GM12878 (cell line): ENCODE measurements at regions not wholly inside any gene's neighbourhood (a gene's known extent, or its start where the extent isn't known, plus 50 kb on each side); places are given as distances from the start of the nearest gene placed in this dataset.

Experiments used
- ATAC-seq: fragments of 200-7000 bp; cut with Tn5 transposase; 3 replicates; pipeline ENCODE4 v1.9.1; 2020; ENCODE audit warnings: mild to moderate bottlenecking, moderate library complexity
- BruUV-seq: library from RNA; stranded (reverse); fragments of 400-500 nt; replicated peaks from 2 replicates; lab custom pipeline; 2021; lab: Mats Ljungman, UMichigan
- CTCF ChIA-PET: fragments of 300-600 bp; sonication (Branson Sonifier 250); formaldehyde crosslinking; extraction: SDS; loops from one replicate; lab custom pipeline; 2021; ENCODE audit warnings: inconsistent platforms; lab: Yijun Ruan, JAX
- POLR2A ChIA-PET: fragments of 350-600 bp; formaldehyde crosslinking; extraction: SDS; loops from one replicate; lab custom pipeline; 2021; ENCODE audit warnings: inconsistent platforms; lab: Charles Lee
- RAD21 ChIA-PET: fragments of 300-600 bp; sonication (Branson Sonifier 250); formaldehyde crosslinking; loops from one replicate; lab custom pipeline; 2023; ENCODE audit warnings: antibody characterized with exemption; ENCODE audit not compliant: unreplicated experiment; lab: Charles Lee
- SMC1A ChIA-PET: fragments of 300-600 bp; sonication (Branson Sonifier 250); formaldehyde crosslinking; loops from one replicate; lab custom pipeline; 2023; ENCODE audit not compliant: unreplicated experiment, uncharacterized antibody; lab: Charles Lee
- DNase-seq: peaks from one replicate; pipeline ENCODE4 v3.0.0-alpha.2; 2011; ENCODE audit warnings: low read depth, low spot score
- FAIRE-seq: peaks from 3 replicates; lab custom pipeline; 2011; peaks lifted over from hg19 to GRCh38; lab: Jason Lieb, UNC
- H2AFZ ChIP-seq: 2 replicates; pipeline ENCODE4 v1.6.0; 2011; ENCODE audit warnings: low read depth, low read length, control low read depth; ENCODE audit not compliant: control insufficient read depth
- H3K27ac ChIP-seq: 2 replicates; pipeline ENCODE4 v1.5.1; 2011; ENCODE audit warnings: control low read depth; ENCODE audit not compliant: control insufficient read depth, insufficient read depth
- H3K27me3 ChIP-seq, 2 experiments: replicated peaks in 1 of 2; 2 replicates each; pipeline versions ENCODE4 v1.6.0 to v1.6.1; 2011; ENCODE audit warnings: low read length in 1 of 2; ENCODE audit not compliant: control insufficient read depth in 2 of 2, insufficient read depth in 2 of 2
- H3K36me3 ChIP-seq, 2 experiments: 2 replicates each; pipeline ENCODE4 v1.5.1; 2011; ENCODE audit warnings: low read length in 1 of 2; ENCODE audit not compliant: control insufficient read depth in 2 of 2, insufficient read depth in 2 of 2
- H3K4me1 ChIP-seq: 2 replicates; pipeline ENCODE4 v1.6.1; 2011; ENCODE audit warnings: mild to moderate bottlenecking, low read length, moderate library complexity, mixed read lengths; ENCODE audit not compliant: control insufficient read depth, insufficient read depth
- H3K4me2 ChIP-seq: 2 replicates; pipeline ENCODE4 v1.6.0; 2011; ENCODE audit warnings: control low read depth; ENCODE audit not compliant: control insufficient read depth, insufficient read depth
- H3K4me3 ChIP-seq: fragments of 200-600 bp; sonication (generic); 2 replicates; pipeline ENCODE4 v1.5.1; 2016
- H3K79me2 ChIP-seq: 2 replicates; pipeline ENCODE4 v1.6.0; 2011; ENCODE audit warnings: low read length; ENCODE audit not compliant: control insufficient read depth, insufficient read depth
- H3K9ac ChIP-seq: 2 replicates; pipeline ENCODE4 v1.8.0; 2011; ENCODE audit warnings: low read length, control low read depth, mixed read lengths; ENCODE audit not compliant: control insufficient read depth, insufficient read depth
- H3K9me3 ChIP-seq: replicated peaks from 3 replicates; pipeline ENCODE4 v1.5.1; 2011; ENCODE audit warnings: mild to moderate bottlenecking, low read length; ENCODE audit not compliant: control insufficient read depth, insufficient read depth
- H4K20me1 ChIP-seq: 2 replicates; pipeline ENCODE4 v1.6.0; 2011; ENCODE audit not compliant: control insufficient read depth, insufficient read depth
- CUX1 ChIP-seq: IDR thresholded peaks from 2 replicates; pipeline ENCODE4 v1.6.1; 2012; ENCODE audit warnings: improper control_type of control experiment, low read depth, low read length; ENCODE audit not compliant: insufficient replicate concordance
- DPF2 ChIP-seq: fragments of 450-650 bp; IDR thresholded peaks from 2 replicates; pipeline ENCODE4 v1.6.1; 2017; ENCODE audit warnings: mild to moderate bottlenecking
- NFIC ChIP-seq: IDR thresholded peaks from 2 replicates; pipeline ENCODE4 v1.6.1; 2012; ENCODE audit warnings: low read depth, mild to moderate bottlenecking, inconsistent platforms, low read length, moderate library complexity
- PAX5 ChIP-seq: IDR thresholded peaks from 2 replicates; pipeline ENCODE4 v1.6.1; 2011; ENCODE audit warnings: low read depth, low read length, borderline replicate concordance
- RUNX3 ChIP-seq: IDR thresholded peaks from 2 replicates; pipeline ENCODE4 v1.6.1; 2012; ENCODE audit warnings: low read length, inconsistent platforms
- SUPT20H ChIP-seq: IDR thresholded peaks from 2 replicates; pipeline ENCODE4 v1.6.1; 2011; ENCODE audit warnings: low read depth, mild to moderate bottlenecking, low read length, moderate library complexity, borderline replicate concordance; ENCODE audit not compliant: control insufficient read depth
- TCF3 ChIP-seq: IDR thresholded peaks from 2 replicates; pipeline ENCODE4 v1.6.1; 2012; ENCODE audit warnings: low read depth, mild to moderate bottlenecking, low read length, borderline replicate concordance; ENCODE audit not compliant: insufficient read depth
- ZBTB11 ChIP-seq: fragments of 450-650 bp; formaldehyde crosslinking; IDR thresholded peaks from 2 replicates; pipeline ENCODE4 v1.5.0; 2022; ENCODE audit warnings: mild to moderate bottlenecking, missing genetic modification characterization
- ZNF622 ChIP-seq: fragments of 450-650 bp; IDR thresholded peaks from 2 replicates; pipeline ENCODE4 v1.6.1; 2017; ENCODE audit warnings: mild to moderate bottlenecking, inconsistent platforms
- whole genome bisulfite sequencing: methylation state at CpG from one replicate; pipeline ENCODE4 v1.1.6; 2016; ENCODE audit warnings: low lambda C conversion rate; ENCODE audit not compliant: insufficient replicate concordance, insufficient coverage; ENCODE audit errors: missing lambda C conversion rate; 5-methylcytosine and 5-hydroxymethylcytosine counted together
- in situ Hi-C: fragments of 300-500 bp; cut with MboI; formaldehyde crosslinking; loops from 9 replicates; pipeline ENCODE4 v1.14.3; 2018; ENCODE audit warnings: mixed read lengths
- intact Hi-C: fragments of 100-400 bp; cut with micrococcal nuclease; formaldehyde crosslinking; loops from one replicate; pipeline ENCODE4 v1.14.2; 2022; ENCODE audit not compliant: unreplicated experiment

GRCh38 chr2:198289811-198290210 lies 485.4 kb downstream of the PLCL1 start:
- no peak overlapping the region for H3K4me2 ChIP-seq
- H3K27ac ChIP-seq, result no peak overlapping the region
- ChIA-PET SMC1A (interaction anchor here (0.8 kb wide), 1 partner anchor 510 kb away, joined by 3 read pairs; no protein-coding TSS in a partner anchor), CTCF (no interaction called here), RAD21 (no interaction called here)
- intact Hi-C loops (loop anchor here (10.0 kb wide), 2 partner anchors 235 to 575 kb away; no protein-coding TSS in a partner anchor), in situ Hi-C loops (loop anchor here (5.0 kb wide), 1 partner anchor 488 kb away; the partner anchor contains the start of gene PLCL1)
- no peak for ATAC-seq
- H3K9ac ChIP-seq, result no peak overlapping the region
- H3K36me3 ChIP-seq, result no peaks in the 10 kb centered on the region
- no peak overlapping the region for H3K4me3 ChIP-seq
- H3K9me3 ChIP-seq, result no peaks in the 10 kb centered on the region
- no peak overlapping the region for H2AFZ ChIP-seq
- H3K27me3 ChIP-seq, result peaks cover 0 to 2% of the 10 kb centered on the region in 2 experiments; a peak in 3 of 4 replicates
- H4K20me1 ChIP-seq, result no peaks in the 10 kb centered on the region
- no TSS peak for BruUV-seq
- no peaks in the 10 kb centered on the region for H3K79me2 ChIP-seq
- H3K4me1 ChIP-seq, result no peaks in the 10 kb centered on the region
- 3% methylated on average over 3 of the region's 3 CpGs for WGBS
- no peak for FAIRE-seq
- DNase-seq, result no peak
- TF ChIP-seq SUPT20H (no peak), NFIC (no peak), PAX5 (no peak), DPF2 (no peak), ZNF622 (no peak), TCF3 (no peak), CUX1 (no peak), RUNX3 (no peak), ZBTB11 (no peak)
- TF ChIP-seq, all 136 proteins: peak for 0
- POLR2A ChIA-PET, result no interaction called here
